Activated CD4-positive, alpha-beta T cell treated with anti-CD3 and anti-CD28 coated beads for 4 hours (primary cell): ENCODE measurements at regions not wholly inside any gene's neighbourhood (a gene's known extent, or its start where the extent isn't known, plus 50 kb on each side); places are given as distances from the start of the nearest gene placed in this dataset.
A peak's percentile ranks its signal among the peaks of the same experiment; 100 is the strongest.
"Not testable (repeated sequence)": the region's sequence is repeated elsewhere in the genome, so short reads cannot be mapped to it uniquely, and the experiment has no call there.

Experiments
- DNase-seq, 2 donors: peaks; one replicate each; pipeline ENCODE4 v3.0.0-alpha.2; 2020

DNA sequence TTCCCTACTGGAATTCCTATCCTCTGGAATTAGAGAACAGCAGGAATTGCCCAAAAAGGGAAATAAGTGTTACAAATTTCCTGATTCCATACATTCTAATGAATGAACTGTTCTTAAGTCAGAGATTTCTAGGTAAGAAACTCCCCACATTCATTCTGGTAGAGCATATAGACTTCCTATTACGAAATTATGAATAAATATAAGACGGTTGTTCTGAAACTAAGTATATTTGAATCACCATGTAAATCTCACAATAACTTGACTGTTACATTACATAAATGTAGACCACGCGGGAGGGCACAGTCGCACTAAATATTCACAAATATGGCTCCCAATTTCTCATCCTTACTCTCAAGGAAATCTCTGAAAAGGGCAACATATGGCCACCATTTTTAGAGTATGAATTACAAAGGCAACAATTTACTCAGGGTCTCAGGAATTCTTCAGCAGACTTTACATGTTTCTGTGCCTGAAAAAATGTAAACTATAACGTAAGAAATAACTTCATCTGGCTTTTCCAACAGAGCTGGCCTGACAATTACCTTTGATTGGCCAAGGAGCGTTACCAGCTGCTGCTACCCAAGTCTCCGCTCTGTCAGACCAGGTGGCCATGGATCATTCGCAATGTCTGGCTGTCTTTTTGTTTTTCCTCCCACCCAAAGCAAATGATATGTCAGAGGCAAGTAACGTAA is 115.8 kb downstream of the MPP7 start:
- no peak for DNase-seq

DNA sequence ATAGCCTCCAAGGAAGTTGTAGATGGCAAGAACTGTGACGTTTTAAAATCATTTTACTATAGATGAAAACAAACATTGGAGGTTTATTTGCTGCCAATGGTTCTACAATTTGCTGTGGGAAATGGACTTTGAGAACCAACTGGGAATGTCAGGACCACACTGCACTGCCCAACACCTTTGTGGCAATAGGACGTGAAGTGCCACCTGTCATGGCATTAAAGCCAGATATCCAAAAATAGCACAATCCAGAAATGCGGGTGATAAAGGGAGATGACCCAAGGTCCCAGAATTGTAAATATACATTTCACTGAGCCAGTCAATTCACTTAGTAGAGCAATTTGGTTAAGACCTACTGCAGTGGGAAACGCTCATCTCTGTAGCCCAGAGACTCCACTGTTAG is 116.4 kb downstream of the MPP7 start:
- DNase-seq: no peak

DNA sequence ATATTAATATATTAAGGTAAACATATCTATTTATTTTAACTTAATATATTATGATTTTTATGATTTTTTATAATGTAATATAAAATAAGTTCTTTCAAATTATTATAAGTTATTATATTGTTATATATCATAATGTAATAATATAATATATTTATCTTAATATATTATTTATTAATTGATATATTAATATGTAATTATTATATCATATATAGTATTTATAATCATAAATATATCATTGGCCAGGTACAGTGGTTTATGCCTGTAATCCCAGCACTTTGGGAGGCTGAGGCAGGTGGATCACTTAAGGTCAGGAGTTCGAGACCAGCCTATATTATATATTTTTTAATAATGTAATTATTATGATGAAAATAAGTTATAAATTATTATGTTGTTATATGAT is 118.1 kb downstream of the MPP7 start:
- no peak for DNase-seq

DNA sequence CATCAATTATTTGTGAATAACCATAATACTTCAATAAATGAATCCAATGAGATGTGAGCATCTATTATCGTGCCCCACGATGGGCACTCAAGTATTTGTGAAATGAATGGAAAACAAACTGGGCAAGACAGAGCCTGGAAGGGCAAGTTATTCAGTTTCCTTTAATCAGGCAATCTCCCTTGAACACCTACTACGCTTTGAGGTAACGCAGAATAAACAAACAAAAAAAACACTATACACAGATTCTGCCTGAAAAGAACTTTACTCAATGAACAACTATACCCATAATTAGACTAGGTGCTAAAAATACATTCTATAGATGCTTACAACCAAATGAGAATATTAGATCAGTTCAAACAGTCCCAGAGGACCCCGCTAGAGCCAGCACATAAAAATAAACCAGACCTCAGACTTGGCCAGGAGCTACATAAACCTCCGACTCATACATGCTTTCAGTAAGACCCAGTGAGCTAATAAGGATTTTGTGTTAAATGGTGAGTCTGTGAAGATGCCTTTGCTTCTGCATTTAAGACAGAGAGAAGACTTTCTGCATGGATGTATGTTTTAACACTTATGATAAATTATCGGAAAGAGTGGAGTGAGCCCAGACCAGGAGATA is 121.3 kb downstream of the MPP7 start:
- no peak for DNase-seq

DNA sequence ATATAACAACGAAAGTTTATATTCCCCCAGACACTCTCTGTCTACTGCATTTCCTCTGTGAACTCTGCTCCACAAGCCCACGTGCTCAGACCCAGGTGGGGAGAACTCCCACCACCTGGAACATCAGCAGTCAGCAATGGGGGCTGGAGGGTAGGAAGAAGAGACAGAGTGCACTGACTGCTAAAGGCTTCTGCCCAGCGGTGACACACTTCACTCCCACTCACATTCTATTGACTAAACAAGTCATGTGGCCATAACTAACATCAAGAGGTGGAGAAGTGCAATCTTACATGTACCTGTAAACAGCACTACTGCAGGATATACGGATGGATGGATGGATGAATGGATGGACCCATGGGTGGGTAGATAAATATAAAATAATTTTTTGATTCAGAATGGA is 122.2 kb downstream of the MPP7 start:
- DNase-seq: peak; percentile 15 to 45

DNA sequence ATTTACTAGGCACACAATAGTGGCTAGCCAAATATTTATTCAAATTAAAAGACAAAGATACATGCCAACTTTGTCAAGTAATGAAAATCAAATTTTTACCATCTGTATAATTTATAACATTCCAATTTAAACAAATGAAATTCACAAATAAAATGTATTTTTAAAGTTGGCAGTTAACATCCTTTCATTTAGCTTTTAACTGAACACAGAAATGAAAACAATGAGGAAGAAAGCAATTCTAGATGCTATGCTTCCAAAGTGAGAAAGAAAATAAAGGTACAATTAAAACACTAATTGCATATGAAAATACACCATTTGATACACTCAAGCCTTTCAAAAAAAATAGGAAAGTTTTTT is 123.1 kb downstream of the MPP7 start:
- no peak for DNase-seq

DNA sequence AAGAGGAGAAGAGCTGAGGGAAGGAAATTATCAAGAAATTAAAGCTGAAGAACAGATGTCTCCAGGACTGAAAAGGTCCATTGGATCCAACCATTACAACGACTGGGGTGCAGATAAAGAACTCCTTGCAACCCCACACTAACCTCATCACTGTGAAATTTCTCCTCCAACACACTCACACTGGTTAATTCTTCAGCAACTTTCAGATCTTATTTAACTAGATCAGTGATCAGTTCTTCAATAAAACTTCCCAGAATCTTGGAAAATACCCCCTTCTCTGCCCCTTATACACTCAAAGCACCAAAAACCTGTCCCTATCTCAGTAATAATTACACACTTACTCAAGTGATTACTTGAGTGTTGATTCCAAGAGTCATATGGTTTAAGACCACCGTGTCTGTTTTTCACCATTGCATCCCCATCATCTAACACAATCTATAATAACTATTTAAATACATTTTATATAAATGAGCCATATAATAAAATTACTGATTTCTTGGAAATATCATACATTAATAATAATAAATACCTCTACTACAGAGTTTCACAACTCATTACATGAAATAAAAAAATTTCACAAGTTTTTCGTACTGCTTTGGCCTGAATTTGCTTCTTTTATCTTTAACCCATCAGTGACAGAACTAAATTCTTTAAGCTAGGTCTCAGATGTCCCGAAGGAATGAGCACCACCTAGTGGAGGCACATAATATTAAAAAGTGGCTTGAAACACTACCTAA is 123.7 kb downstream of the MPP7 start:
- peak; percentile 25 to 47 for DNase-seq

DNA sequence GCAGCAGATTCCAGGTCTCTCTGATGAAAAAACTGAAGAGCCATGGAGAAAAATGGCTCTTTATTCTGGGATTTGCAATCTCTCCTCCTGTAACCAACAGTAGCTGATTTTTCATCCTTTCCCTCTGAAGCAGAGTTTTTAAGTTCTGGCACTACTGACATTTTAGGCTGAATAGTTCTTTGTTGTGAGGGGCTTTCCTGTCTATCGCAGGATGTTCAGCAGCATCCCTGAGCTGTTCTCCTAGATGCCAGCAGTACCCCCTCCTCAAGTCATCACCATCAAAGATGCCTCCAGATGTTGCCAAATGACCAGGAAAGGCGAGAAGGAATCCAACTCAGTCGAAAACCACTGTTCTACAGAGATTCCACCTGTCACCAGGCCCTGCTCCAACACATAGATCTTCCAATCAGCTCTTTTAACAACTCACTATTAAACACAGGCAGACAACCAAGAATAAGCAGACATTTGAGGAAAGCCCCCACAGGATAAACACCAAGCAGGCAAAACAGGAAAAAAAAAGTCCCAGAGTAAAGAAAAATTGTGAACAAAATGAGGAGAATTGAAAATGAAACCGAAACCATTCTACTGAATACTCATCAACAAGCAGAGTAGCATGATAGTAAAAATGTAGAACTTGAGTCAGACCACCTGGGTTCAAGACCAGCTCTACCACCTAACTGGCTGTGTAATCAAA is 124.8 kb downstream of the MPP7 start:
- DNase-seq: peak; percentile 2 to 13

DNA sequence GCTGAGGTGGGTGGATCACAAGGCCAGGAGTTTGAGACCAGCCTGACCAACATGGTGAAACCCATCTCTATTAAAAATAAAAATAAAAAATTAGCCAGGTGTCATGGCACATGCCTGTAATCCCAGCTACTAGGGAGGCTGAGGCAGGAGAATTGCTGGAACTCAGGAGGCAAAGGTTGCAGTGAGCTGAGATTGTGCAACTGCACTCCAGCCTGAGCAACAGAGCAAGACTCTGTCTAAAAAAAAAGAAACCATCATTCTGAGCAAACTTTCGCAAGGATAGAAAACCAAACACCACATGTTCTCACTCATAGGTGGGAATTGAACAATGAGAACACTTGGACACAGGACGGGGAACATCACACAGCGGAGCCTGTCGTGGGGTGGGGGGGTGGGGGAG is 126.4 kb downstream of the MPP7 start:
- not testable (repeated sequence) for DNase-seq

DNA sequence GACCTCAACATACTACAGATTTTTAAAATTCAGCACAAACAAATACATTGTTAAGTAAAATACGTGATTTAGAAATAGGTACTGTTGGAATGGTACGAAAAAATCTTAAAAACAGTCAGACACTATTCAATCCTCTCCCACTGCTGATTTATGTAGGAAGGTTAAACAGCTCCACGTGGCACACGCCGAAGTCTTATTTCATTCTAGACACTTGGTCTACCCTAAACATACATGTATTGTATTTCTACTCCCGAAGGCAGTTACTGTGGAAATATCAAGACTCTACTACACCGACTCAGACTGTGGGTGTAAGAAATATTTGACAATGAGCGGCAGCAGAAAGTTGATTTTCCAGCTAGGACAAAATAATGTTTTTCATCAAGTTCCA is 130.6 kb downstream of the MPP7 start:
- DNase-seq: no peak

DNA sequence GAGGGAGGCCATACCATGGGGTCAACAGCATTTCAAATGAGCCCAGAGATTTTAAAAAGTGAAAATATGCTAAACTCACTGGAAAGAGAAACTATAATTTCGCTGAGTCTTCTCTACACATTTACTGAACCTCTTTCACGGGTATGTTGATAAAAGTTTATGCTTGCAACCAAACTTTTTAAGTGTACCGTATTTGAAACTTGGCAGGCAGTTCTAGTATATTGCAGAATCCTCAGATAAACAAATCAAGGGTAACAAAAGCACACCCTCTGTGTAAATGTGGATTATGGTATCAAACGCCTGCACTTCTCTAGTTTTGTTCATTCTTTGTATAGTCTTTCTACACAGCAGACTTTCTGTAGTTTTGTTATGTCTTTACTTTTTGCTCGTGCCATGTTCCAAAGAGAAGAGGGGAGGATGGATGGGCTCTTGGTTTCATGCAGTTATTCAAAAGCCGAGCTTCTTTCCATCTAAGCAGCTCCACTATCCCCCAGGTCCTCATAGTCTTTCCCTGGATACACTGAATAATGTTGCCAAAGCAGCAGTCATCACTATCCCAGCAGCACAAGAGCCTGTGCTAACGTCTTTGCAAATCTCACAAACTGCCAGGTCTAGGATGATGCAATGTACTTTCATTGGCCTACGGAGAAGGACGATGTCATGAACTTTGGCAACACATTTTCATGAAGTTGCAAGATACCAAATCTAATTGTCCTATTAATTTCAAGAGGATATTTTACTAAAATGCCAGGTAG is 131.2 kb downstream of the MPP7 start:
- DNase-seq: no peak

DNA sequence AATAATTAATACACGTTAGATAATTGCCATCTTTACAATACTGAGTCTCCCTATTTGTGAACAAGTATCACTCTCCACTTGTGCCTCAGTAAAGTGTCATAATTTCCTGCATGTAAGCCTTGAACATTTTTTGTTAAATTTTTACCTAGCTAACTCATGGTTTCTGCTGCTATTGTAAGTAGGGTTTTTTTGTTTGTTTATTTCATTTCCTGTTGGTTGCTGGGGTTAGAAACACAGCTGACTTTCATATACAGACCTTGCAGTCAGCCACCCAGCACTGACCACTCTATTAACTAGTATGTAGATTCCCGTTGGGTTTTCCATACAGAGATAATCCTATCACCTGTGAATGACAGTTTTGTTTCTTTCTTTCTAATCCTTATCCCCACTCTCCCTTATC is 133.3 kb downstream of the MPP7 start:
- DNase-seq: no peak

DNA sequence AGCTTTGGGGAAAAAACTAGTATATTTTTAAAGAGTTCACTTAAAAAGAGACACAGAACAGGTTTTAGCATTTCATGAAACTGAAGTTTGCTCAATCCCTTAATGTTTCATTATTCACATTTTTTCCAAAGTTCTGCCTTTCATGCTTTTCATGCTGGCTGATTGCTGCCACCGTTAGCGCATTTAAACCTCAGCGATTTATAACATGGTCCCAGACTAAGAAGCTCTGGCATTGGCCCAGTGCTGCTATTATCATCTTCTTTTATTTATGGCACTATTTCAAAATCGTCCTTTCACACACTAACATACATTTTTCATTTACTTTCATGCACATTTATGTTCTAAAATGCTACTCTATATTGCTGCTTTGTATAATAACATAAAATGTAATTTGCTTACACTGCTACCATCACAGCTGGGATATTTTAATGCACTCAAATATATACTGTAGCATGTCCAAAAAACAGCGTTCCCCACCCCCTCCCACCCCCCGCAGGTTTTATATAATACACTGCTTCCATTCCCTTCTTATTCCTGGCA is 141.9 kb downstream of the MPP7 start:
- no peak for DNase-seq

DNA sequence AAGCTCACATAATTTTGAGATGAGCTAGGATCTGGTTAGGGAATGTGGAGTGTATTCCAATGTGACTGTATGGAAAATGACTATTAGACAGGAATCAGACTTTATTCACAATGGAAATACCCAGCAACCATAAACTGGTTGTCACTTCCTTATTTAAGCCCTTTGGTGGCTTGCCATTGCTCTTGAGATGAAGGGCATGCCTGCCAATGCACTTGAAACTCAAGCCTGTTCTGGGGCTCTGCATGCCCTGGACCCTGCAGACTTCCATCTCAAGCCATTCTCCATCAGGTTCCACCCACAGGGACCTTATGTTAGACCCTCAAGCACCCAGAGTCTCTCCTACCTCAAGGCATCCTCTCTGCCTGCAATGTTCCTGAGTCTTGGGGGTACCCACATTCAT is 145.5 kb downstream of the MPP7 start:
- no peak for DNase-seq

DNA sequence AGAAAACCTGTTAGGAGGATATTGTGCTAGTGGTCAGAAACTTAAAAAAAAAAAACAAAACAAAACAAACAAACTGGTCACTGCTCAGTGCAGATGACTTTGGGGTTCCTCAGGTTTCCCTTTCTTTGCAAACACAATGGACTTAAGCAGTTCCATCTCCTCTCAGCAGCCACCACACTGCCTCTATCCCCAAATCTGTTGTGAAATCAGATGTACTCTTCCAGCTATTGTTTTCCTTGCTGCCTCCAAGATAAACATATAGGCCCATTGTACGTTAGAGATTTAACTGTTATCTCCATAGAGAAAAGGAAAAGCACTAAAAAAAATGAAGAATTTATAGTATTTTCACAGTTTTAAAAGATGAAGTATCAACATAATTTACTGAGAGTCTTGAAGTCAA is 147.1 kb downstream of the MPP7 start:
- no peak for DNase-seq

DNA sequence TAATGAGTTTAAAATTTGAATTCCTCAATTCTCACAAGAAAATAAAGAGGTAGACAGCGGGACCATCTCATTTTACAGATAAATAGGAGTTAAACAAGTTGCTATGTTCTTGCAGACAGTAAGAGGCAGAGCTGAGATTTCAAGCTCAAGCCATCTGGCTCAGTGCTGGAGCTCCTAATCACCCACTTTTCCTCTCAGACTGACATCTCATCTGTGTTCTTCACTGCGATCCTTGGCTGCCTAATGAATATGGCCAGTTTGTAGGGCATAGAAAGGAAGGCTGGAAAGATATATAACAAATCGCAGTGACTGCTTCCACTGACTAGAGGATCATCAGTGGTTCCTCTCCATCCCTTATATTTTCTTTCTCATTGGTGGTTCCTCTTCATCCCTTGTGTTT is 151.2 kb downstream of the MPP7 start:
- DNase-seq: no peak

DNA sequence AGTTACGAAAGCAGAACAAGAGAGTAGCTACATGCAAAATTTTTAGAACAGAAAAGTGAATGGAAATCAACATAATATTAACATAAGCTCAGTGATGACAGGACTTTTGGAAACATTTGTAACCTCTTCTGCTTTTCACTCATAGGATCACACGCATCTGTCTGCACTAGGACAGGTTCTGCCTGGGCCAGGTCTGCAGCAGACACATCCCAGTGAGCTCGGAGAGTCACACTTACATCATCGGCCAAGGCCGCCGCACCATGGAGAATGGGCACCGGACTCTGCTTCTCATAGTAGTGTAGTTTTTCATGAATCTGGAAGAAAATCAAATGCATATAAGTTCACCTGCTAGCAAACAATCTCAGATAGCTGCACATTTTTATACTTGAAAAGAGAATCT is 150.9 kb upstream of the ODAD2 start:
- DNase-seq: no peak

DNA sequence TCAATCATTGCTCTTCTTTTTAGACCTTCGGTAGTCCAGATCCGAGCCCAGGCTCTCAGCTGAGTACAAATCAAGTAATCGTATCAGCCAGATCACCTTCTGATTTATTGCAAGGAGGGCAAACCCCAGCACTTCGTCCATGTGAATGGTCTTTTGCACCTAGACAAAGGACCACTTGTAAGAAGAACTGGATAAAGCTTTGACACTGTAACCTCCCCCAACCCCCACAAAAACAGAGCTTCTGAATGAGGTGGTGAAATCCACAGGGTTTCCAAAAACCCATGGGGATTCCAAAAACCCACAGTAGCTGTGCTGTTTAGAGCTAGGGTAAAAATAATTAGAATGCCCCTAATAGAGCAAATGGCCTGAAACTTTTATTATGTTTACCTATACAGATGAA is 148.8 kb upstream of the ODAD2 start:
- no peak for DNase-seq

DNA sequence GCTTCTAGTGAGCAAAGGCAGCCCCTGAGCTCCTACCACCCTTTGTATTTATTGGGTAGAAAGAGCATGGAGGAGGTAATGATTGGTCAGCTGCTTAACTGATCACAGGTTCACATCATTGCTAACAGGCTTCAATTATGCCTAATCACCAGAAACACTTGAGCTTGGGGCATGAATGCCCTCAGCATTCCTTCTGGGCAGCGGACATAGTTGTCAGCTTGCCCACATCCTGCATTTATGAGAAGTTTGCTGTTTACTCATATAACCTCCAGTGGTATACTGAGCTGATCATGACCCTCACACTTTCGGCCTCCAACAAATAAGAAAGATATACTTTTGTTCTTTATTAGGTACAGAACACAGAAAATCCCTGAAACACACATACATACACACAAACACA is 140.3 kb upstream of the ODAD2 start:
- no peak for DNase-seq

DNA sequence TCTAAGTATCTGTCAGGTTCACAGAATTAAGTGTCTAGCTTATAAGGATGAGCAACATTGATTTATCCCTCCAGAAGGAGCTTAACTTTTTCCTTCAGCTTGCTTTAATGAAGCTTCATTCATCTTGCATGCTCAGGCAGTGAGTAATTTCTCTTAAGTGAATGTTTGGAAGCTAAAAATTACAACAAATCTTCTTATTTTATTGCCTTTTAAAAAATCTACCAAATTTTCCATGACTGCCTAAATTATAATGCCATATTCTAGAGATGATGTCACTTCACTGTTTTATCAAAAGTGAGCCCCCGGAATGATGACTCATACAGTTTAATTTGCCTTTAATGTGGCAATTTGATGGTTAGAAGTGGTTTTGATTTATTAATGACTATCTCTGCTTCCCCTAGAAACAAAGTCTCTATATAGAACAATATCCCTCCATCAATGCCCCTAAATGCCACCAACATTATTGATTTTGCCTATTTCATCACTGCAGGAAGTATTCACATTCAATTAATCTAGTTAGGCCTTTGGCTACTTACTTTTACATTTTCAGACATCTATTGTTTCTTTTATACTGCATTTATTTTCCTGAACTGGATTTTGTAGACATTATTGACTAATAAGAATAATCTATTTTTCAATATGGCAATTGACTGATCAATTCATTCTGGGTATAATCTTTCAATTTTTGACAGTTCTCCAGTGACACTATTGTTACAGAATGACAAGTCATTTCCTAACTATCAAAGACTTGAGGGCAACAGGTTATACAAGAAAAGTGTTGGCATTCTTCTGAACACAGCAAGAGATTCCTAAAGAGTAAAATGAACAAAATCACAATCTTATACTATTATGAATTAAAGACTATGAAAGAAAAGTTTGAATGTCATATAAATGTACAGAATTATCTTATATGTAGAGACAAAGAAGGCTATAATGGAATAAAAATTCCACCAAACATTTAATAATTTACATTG is 139.3 kb upstream of the ODAD2 start:
- no peak for DNase-seq

DNA sequence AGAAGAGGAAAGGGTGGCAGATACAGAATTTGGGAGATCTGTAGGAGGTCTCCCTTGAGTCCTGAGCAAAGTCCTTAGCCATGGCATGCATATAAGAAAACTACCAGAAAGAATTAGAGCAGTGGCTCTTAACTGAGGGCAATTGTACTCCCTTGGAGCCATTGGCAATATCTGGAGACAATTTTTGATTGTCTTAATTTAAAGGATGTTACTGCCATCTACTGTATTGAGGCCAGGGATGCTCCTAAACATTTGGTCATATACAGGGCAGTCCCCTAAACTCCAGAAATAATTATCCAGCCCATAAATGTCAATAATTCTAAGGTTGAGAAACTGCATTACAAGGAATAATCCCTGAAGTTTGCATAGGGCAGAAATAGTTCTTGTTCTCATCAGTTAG is 136.4 kb upstream of the ODAD2 start:
- no peak for DNase-seq

DNA sequence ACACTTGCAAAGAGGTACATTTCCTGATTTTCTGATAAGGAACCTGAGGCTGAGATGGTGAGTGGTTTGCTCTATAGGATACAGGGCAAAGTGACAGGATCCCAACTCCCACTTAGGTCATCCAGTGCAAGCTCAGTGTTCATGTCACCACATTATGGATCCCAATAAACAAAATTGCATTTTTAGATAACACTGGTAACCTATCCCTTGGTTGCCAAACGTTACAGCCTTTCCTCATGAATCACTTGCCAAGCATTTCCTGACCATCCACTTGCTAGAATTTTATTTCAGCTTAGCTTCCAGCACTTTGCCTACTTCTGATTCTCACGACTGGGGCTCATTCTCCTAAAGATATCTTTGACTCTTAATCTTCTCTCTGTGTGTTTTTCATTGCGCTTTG is 131.4 kb upstream of the ODAD2 start:
- DNase-seq: no peak
